GM19468 (cell line): ENCODE measurements at regions not wholly inside any gene's neighbourhood (a gene's known extent, or its start where the extent isn't known, plus 50 kb on each side); places are given as distances from the start of the nearest gene placed in this dataset.

Source experiments
- ATAC-seq: cut with Tn5 transposase; IDR thresholded peaks from one replicate; pipeline ENCODE4 v1.9.1; 2021; ENCODE audit warnings: mild to moderate bottlenecking, moderate library complexity, moderate number of reproducible peaks; ENCODE audit not compliant: unreplicated experiment; ENCODE audit errors: extremely low read depth

DNA sequence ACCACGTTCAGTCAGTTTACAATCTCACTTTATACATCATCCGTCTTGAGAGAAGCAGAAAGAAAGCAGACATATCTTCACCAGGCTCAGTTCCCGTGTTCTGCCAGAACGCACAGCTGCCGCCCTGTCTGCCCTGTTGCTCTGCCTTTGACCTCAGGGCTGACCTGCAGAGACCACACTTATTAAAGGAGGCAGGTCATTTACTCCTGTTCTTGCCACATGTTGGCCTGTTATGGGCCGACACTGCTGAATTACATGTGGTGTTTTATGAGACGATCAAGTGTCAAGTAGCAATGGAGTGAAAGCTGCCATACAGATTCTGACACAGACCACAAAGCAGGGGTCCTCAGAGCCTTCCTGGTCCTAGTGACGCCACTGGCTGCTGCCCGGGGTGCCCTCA is 232.2 kb downstream of the TTC32 start:
- ATAC-seq: no peak

DNA sequence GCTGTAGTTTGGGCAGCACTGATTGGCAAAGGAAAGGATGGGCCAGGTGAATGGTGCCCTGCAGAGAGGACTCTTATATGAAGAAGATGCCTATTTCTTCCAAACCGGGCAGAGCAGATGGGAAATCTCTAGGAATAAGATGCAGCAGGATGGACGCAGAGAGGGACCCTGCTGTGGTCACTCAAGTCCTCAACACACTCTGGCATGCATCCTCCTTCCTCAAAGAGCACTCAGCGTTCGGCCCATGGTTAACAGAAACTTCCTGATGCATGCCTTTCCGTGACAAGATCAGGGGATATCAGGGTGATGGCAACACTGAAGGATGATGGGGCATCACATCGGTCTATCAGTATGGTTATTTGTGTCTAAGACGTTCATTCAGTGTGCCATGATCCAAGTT is 232.7 kb downstream of the TTC32 start:
- ATAC-seq: no peak

DNA sequence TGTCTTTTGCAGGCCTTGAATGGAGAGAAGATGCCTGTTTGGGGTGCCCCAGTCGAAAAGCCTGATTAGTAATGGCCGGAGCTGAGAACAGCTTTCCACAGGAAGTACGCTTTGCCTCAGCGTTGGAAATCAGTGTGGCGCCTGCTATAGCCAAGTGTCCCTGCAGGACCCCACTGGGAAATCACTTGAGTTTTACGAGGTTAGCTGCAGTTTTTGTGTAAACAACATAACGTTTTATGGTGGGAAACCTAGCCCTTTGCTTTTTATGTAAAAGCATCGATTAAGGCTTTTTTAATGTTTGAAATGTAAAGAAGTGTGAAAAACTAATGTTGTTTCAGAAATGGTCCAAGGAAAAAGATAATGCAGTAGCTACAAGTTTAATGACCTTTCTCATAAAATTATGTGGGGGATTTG is 234.2 kb downstream of the TTC32 start:
- ATAC-seq: no peak

DNA sequence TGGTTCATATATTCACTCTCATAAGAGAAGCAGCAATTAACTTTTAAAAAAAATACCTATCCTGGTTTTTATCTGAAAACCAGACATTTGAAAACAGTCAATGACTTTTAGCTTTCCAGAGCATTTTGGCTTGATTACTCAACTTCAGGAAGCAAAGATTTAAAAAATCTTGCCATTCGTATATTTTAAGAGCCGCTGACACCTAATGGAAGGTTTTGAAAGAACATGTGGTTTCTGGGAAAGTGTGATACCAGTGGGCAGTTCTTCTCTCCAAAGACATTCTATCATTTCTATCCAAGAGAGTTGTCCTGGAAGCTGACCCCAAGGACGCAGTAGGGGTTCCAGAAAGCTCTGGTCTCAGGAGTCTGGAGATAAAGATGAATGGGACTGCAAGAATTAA is 234.7 kb downstream of the TTC32 start:
- no peak for ATAC-seq

DNA sequence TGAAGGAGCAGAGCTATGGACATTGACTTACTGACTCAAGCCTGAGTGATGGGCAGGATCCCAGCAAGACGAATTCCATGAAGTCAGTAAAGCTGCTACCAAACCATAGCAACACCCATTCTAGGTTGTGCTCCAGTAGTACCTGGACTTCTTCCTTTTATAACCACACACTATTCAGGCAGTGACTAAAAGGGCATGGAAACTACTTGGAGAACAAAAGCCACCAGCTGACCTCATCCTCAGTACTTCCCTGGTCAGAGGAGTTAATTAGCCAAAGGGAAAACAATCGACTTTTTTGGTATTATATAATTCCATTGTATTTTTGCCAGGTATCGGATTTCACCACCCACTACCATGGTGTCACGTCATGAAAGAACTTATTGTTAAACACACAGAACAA is 237.1 kb downstream of the TTC32 start:
- ATAC-seq: no peak

DNA sequence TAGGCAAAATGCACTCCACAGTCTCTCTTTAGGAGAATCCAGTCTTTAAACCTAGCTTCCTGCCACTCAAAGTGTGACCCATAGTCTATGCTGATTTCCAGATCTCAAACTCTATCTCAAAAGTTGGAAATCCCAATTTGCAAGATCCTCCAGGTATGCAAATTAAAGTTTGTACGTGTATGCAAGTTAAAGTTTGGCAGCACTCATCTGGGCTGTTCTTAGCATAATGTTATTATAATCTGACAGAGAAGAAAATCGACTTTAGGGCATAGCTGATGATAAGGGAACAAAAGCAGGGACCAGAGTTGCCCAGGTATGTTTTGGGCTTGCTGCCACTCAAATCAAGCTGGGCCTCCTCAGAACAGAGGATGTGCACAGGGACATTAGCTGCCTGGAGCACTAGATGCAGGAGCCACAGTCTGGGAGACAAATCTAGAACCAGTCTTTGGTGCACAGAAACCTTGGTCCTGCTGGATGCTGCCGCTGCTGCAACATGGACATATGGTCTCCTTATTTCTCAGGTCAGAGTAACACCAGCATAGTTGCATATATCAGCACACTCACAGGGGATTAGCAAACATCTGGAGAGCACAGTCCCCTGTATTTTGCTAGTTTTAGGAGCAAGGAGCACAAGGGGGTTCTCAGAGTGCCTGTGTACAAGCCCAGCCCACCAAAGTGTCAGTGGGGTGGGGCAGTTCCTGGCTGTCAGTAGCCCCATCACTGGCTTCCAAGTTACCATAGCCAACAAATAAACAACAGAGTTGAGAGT is 242.6 kb downstream of the TTC32 start:
- no peak for ATAC-seq

DNA sequence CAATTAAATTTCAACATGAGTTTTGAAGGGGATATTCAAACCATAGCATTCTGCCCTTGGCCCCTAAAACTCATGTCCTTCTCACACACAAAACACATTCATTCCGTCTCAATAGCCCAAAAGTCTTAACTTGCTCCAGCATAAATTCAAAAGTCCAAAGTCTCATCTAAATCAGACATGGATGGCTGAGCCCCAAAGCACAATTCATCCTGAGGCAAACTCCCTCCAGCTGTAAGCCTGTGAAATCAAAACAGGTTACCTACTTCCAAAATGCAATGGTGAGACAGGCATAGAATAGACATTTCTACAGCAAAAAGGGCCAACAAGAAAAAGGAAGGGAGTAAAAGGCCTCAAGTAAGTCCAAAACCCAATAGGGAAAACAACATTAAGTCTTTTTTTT is 245.8 kb downstream of the TTC32 start:
- no peak for ATAC-seq

DNA sequence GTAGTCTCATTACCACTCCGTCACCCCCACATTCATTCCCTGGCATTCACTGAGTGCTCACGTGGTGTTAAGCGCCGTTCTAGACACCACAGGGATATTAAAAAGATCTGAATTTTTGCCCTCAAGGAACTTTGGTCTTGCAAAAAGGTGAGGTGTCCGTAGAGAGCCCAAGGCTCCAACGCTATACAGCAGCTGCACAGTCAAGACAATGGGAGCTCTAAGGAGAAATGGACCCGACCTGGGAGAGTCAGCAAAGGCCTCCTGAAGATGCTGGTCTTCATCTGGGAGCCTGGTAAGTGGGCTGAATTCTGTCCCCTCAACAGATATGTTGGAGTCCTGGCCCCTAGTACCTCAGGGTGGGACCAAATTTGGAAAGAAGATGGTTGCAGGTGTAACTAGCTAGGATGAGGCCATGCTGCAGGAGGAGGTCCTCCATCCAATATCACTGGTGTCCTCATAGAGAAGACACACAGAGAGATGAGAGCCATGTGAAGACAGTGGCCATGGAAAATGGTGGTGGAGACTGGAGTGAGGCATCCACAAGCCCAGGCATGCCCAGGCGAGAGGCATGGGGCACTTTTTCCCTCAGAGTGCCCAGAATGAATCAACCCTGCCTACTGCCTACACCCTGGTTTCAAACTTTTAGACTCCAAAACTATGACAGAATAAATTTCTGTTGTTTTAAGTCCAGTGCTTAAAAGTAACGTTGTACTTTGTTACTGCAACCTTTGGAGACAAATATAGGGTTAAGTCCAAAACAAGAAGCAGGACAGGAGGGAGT is 247.3 kb downstream of the TTC32 start:
- ATAC-seq: no peak

DNA sequence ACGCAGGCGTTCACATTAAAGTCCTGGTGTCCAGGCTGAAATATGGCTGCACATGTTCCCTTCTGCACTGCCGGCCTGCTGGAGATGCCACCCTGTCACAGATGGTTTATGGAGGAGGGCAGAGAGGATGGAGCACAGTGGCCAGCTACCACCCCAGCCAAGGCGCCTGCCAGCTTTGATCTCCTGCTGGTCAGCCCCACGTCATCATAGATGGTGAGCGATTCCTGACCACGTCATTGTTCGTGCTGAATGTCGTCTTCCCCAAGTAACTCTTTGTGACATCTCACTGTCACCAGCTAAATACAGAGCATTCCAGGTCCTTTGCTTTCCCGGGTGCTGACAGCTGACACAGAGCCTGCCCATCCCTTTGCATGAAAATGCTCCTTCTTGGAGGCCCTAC is 248.3 kb downstream of the TTC32 start:
- ATAC-seq: no peak

DNA sequence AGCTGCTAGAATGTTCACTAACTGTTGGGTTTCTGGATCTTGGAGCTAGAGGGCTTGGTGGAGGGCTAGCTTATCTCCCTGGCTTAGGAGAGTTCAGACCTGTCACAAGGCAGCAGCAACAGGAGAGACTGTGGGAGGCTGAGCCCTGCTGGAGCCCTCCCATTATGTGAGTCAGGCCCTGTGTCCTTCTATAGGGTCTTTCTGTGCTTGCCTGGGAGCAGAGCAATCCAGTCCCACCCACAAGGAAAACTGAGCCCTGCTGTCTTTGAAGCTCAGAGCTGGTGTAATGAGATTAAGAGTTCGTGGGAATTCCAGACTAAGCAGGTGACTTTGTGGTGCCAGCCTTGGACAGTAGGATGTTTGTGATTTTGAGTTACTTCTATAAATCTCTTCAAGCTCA is 249.0 kb downstream of the TTC32 start:
- ATAC-seq: no peak

DNA sequence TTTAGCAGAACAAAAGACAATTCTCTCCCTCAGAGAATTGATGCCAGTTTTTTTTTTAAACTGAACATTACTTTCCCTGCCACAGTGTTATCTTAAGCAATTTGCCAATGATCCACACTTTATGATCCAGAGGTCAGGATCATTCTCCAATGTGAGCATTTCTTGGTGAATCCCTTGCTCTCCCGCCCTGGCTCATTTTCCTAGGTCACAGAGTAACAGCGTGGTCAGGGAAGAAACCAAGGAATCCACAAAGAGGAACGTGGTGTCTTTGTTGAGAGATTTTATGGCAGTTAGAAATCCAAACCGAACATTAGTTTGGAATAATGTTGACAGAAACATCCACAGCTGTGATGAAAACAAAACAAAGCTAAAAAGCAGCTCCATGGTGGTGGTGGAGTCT is 250.3 kb downstream of the TTC32 start:
- ATAC-seq: no peak

DNA sequence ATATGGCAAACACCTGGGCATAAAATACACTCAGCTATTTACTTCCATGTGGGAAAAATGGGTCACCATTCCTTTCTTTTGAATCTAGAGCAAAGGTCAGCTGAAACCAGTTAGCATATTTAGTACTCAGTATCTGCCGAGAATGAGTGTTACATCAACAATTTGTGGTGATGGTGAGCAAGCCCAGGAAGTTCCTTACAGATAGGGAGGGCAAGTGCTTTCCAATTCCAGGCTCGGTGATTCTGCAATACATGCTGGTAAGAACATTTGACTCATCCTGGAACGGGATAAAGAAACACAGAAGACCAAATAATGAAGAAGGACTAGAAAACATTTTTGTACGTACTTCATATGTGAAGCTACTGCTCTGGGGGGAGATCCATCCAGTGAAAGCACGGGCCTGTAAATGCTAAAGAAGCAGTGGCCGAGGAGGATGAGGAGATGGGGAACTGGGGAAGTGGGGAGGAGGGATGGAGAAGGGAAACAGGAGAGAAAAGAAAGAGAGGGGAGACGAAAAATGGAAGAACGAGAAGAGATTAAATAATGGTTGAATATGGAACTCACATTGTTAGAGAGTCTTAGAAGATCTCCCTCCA is 251.9 kb downstream of the TTC32 start:
- no peak for ATAC-seq

DNA sequence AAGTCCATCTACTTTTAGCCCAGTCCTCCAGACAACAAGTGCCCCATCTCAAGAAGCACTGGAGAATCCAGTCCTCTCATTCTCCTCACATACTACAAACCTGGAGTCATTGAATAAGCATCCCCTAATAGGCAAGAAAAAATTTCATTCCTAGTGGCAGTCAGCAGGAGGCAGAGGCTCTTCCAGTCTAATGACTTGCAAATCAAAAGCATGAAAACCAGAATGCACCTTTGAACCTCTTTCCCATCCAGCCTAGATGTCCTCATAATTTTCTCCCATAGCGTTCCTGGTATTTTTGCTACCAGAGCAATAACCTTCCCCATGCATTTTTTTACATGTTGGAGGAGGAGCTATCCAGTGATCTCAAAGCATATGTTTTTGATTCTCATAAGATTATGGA is 252.6 kb downstream of the TTC32 start:
- ATAC-seq: no peak

DNA sequence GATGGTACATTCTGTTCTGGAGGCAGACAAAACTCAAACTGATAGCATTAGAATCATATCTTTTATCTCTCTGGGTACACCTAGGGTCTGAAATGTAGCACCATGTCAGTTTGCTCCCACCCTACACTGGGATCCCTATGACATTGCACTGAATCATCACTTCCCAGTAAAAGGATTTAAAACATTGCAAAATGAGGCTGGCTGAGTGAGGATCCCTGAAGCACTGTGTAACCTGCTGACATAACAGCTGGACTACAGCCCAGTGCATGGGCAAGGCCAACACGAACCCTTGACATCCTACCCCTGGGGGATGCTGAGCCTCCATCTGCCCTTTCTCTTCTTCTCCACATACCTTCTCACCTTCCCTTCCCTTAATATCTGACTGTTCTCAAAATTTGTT is 253.2 kb downstream of the TTC32 start:
- no peak for ATAC-seq

DNA sequence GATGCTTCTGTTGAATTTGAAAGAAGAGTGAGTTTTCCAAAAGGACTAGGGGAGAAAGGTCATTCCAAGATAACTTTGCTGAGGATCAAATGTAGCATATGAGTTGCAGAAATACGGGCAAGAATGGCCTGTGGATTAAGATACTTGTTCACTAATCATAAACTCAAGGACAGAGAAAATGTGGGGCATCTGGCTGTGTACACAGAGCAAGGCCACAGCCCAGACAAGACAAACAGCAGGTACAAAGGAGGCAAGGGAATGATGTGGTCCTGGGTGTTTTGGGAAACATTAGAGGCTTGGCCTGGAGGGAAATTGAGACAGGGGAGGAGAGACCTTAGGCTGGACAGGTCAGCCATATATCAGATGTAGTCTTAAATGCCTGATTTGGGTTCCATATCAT is 254.8 kb downstream of the TTC32 start:
- no peak for ATAC-seq

DNA sequence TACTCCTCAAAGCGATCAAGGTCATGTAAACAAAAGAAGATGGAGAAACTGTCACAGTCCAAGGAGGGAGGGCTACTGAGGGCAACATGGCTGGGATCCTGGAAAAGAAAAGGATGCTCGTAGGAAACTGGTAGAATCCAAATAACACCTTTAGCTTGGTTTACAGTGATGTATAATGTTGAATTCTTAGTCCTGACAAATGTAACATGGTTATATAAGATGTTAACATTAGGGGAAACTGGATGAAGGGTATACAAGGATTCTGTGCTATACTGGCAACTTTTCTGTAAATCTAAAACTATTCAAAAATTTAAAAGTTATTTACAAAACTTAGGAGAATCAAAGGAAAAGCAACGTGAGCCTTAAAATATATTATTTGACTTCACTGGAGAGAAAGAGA is 257.0 kb downstream of the TTC32 start:
- no peak for ATAC-seq

DNA sequence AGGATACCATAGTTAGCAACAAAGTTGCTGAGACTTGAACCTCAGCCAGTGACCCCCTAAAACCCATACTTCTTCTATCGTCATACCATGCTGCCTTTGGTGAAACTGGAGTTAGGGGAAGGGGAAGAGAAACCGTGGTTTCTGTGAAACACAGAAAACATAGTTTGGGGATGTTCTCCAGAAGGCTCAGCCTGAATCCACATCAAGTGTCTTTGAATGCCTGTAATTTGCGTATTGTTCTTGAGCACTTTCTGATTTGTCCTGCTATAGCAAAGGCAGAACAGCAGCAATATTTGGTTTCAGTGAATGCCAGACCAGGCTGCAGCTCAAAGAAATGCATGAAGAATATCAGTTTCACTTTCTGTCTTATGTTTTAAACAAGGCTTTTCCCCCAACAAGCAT is 258.7 kb downstream of the TTC32 start:
- ATAC-seq: peak; percentile 73

DNA sequence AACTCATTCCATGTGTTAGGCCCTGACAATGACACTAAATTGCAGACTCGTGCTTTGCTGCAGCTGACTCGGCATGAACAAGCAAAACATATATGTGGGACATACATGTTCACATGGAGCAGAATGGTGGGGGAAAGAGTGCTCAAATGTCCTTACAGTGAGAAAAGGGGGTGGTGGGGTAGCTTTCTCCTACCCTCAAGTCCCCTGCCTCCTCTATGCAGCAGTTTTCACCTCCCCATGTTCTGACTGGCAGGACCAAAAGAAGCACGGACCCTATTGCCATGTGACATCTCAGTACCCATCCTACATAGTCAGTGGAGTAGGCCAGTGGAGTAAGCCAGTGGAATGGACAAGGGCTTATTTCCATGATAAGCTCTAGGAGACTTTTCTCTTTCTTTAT is 259.3 kb downstream of the TTC32 start:
- no peak for ATAC-seq

DNA sequence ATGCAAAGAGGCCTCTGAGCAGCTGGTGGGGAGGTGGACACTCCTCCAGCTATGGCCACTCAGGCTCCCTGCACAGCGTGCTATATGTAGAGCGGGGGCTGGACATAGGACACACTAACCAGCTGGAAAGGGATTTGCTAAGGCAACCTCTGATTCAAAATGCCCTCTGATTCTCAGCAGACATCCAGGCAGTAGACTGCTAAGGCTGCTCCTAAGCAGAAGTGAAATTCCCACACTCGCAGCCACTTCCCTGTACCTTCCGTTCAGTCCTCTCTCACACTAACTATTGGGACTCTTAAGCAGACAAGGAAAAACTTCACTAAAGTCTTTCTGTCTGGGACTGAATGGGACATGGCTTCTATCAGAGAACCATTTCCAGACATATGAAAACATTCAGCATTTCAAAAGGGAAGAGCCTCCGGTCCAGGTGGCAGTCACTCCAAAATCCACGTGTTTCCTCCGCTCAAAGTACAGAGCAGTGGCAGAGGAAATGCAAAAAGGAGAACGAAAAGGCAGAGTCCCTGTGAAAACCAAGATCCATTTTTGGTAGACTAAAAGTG is 265.8 kb downstream of the TTC32 start:
- no peak for ATAC-seq

DNA sequence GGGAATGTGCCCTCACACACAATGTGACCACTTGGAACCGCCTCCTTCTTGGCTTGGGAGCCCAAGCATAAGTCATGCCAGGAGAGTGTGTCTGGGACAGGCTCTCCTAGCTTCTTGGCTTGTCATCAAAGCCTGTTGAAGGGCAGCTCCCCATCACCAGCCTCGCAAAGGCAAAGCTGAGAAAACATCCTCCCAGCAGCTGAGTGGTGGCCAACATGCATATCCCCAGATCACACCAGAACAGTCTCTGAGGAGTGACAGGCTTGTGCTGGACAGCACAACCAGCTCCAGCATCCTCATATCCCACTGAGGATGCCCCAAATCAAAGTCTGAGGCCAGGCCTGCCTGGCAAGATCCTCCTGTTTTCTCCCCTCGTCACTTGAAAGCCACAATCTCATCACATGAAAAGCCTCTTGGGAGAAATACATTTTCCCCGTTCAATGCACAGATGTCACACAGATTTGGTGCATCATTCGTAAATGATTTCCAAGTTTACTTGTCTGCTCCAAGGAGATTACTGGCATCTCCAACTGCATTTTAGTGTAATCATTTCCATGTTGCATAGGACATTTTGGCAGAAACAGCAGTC is 269.3 kb downstream of the TTC32 start:
- ATAC-seq: no peak

DNA sequence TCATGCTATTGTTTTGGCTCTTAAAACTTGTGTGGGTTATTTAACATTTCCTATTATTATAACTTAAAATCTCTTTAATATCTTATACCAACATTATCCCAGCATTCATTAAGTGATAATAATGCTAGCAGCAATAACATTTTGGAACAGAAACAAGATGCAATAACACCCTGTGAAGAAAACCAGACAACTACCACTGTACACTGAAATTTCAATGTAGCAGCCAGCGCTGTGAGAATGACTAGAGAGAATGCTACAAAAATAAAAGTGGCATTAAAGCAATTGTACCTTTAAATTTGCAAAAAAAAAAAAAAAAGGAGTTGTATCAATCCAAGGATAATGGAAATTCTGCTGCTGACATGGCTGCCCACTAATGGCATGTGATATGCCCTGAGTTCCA is 269.9 kb downstream of the TTC32 start:
- no peak for ATAC-seq
